SK-N-MC (cell line): ENCODE measurements at regions not wholly inside any gene's neighbourhood (a gene's known extent, or its start where the extent isn't known, plus 50 kb on each side); places are given as distances from the start of the nearest gene placed in this dataset.

Experiments used
- EZH2 ChIP-seq: fragments of 200-600 bp; sonication (generic); IDR thresholded peaks from one replicate; pipeline ENCODE4 v1.6.1; 2017; ENCODE audit warnings: antibody characterized with exemption
- POLR2AphosphoS5 ChIP-seq: IDR thresholded peaks from 2 replicates; pipeline ENCODE4 v1.6.1; 2012; ENCODE audit warnings: mild to moderate bottlenecking, low read depth, low read length, borderline replicate concordance

DNA sequence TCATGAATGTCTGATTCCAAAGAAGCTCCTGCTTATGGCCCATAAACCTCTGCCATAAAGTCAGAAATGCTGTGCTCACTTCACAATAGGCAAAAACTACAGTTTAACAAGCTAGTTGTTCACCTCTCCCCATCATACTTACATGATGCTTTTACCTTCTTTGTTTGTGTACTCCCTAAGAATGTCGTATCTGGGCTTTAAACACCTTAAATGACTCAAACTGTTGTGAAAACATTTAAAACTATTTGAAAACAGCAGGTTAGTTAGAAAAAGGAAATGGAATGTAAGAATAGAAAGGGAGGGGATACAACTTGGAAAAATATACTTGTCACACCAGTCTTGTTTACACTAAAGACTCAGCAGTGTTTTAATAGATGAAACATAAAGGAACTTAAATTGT is 128.2 kb upstream of the AGR3 start:
- TF ChIP-seq EZH2 (no peak), POLR2AphosphoS5 (no peak)
